Ishikawa (cell line): ENCODE measurements at regions not wholly inside any gene's neighbourhood (a gene's known extent, or its start where the extent isn't known, plus 50 kb on each side); places are given as distances from the start of the nearest gene placed in this dataset.

ENCODE experiments used
- CREB1 ChIP-seq: IDR thresholded peaks from 2 replicates; pipeline ENCODE4 v1.6.1; 2012; ENCODE audit warnings: low read depth
- EP300 ChIP-seq: IDR thresholded peaks from 2 replicates; pipeline ENCODE4 v1.6.1; 2012; ENCODE audit warnings: borderline replicate concordance
- FOXM1 ChIP-seq: IDR thresholded peaks from 2 replicates; pipeline ENCODE4 v1.6.1; 2012; ENCODE audit warnings: low read depth, borderline replicate concordance
- RAD21 ChIP-seq: IDR thresholded peaks from 2 replicates; pipeline ENCODE4 v1.6.1; 2012; ENCODE audit warnings: low read depth
- TCF12 ChIP-seq: IDR thresholded peaks from 2 replicates; pipeline ENCODE4 v1.6.1; 2012; ENCODE audit warnings: low read depth
- TF ChIP-seq, protein P1 (sequence below): IDR thresholded peaks from 2 replicates; pipeline ENCODE4 v1.6.1; 2012; ENCODE audit warnings: low read depth, mild to moderate bottlenecking
- TF ChIP-seq, protein P2 (sequence below): IDR thresholded peaks from 2 replicates; pipeline ENCODE4 v1.6.1; 2012
- TF ChIP-seq, protein P3 (sequence below): IDR thresholded peaks from 2 replicates; pipeline ENCODE4 v1.6.1; 2012

GRCh38 chr22:49181942-49182341 is 645.7 kb downstream of the BRD1 start:
- TF ChIP-seq RAD21 (no peak), EP300 (no peak), TCF12 (no peak), FOXM1 (no peak), CREB1 (no peak)
- TF ChIP-seq, protein P1, sequence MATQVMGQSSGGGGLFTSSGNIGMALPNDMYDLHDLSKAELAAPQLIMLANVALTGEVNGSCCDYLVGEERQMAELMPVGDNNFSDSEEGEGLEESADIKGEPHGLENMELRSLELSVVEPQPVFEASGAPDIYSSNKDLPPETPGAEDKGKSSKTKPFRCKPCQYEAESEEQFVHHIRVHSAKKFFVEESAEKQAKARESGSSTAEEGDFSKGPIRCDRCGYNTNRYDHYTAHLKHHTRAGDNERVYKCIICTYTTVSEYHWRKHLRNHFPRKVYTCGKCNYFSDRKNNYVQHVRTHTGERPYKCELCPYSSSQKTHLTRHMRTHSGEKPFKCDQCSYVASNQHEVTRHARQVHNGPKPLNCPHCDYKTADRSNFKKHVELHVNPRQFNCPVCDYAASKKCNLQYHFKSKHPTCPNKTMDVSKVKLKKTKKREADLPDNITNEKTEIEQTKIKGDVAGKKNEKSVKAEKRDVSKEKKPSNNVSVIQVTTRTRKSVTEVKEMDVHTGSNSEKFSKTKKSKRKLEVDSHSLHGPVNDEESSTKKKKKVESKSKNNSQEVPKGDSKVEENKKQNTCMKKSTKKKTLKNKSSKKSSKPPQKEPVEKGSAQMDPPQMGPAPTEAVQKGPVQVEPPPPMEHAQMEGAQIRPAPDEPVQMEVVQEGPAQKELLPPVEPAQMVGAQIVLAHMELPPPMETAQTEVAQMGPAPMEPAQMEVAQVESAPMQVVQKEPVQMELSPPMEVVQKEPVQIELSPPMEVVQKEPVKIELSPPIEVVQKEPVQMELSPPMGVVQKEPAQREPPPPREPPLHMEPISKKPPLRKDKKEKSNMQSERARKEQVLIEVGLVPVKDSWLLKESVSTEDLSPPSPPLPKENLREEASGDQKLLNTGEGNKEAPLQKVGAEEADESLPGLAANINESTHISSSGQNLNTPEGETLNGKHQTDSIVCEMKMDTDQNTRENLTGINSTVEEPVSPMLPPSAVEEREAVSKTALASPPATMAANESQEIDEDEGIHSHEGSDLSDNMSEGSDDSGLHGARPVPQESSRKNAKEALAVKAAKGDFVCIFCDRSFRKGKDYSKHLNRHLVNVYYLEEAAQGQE = no peak
- TF ChIP-seq, protein P2, sequence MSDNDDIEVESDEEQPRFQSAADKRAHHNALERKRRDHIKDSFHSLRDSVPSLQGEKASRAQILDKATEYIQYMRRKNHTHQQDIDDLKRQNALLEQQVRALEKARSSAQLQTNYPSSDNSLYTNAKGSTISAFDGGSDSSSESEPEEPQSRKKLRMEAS = no peak
- TF ChIP-seq, protein P3, sequence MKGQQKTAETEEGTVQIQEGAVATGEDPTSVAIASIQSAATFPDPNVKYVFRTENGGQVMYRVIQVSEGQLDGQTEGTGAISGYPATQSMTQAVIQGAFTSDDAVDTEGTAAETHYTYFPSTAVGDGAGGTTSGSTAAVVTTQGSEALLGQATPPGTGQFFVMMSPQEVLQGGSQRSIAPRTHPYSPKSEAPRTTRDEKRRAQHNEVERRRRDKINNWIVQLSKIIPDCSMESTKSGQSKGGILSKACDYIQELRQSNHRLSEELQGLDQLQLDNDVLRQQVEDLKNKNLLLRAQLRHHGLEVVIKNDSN = no peak
